SK-N-SH treated with all-trans-retinoic acid at 6 μM for 48 hours (cell line): ENCODE measurements at regions not wholly inside any gene's neighbourhood (a gene's known extent, or its start where the extent isn't known, plus 50 kb on each side); places are given as distances from the start of the nearest gene placed in this dataset.

Experiments
- ATAC-seq: fragments of 200-7000 bp; cut with Tn5 transposase; 3 replicates; pipeline ENCODE4 v1.9.1; 2020; ENCODE audit warnings: mild to moderate bottlenecking, moderate library complexity
- ARNTL ChIP-seq: fragments of 450-650 bp; formaldehyde crosslinking; IDR thresholded peaks from 2 replicates; pipeline ENCODE4 v1.5.0; 2020; ENCODE audit warnings: low read depth, mild to moderate bottlenecking, moderate library complexity, borderline replicate concordance
- BACH2 ChIP-seq: fragments of 250-450 bp; sonication (Bioruptor Pico); IDR thresholded peaks from 2 replicates; pipeline ENCODE4 v1.9.0; 2021; ENCODE audit warnings: mild to moderate bottlenecking, borderline replicate concordance
- CREB5 ChIP-seq: fragments of 250-450 bp; sonication (Bioruptor Pico); IDR thresholded peaks from 2 replicates; pipeline ENCODE4 v1.5.1; 2020; ENCODE audit warnings: low read depth, mild to moderate bottlenecking, moderate library complexity
- CSDC2 ChIP-seq: fragments of 250-450 bp; sonication (Bioruptor Pico); IDR thresholded peaks from 2 replicates; pipeline ENCODE4 v1.5.0; 2020; ENCODE audit warnings: mild to moderate bottlenecking, moderate library complexity
- ESRRG ChIP-seq: fragments of 250-450 bp; sonication (Bioruptor Pico); IDR thresholded peaks from 2 replicates; pipeline ENCODE4 v1.6.1; 2021; ENCODE audit warnings: mild to moderate bottlenecking
- GLIS3 ChIP-seq: fragments of 250-450 bp; sonication (Bioruptor Pico); IDR thresholded peaks from 2 replicates; pipeline ENCODE4 v1.5.0; 2020; ENCODE audit warnings: mild to moderate bottlenecking, moderate library complexity
- ISL1 ChIP-seq: fragments of 250-450 bp; sonication (Bioruptor Pico); IDR thresholded peaks from 2 replicates; pipeline ENCODE4 v2.1.2; 2022; ENCODE audit warnings: mild to moderate bottlenecking, moderate library complexity
- OSR1 ChIP-seq: fragments of 250-450 bp; sonication (Bioruptor Pico); IDR thresholded peaks from 2 replicates; pipeline ENCODE4 v1.8.0; 2022; ENCODE audit warnings: moderate library complexity, mild to moderate bottlenecking, inconsistent platforms
- PATZ1 ChIP-seq: fragments of 250-450 bp; sonication (Bioruptor Pico); IDR thresholded peaks from 2 replicates; pipeline ENCODE4 v1.8.0; 2020; ENCODE audit warnings: mild to moderate bottlenecking, moderate library complexity, borderline replicate concordance
- POU6F1 ChIP-seq: fragments of 250-450 bp; sonication (Bioruptor Pico); IDR thresholded peaks from 2 replicates; pipeline ENCODE4 v1.8.0; 2021; ENCODE audit warnings: low read depth, mild to moderate bottlenecking, moderate library complexity, borderline replicate concordance
- PPARA ChIP-seq: fragments of 250-450 bp; sonication (Bioruptor Pico); IDR thresholded peaks from 2 replicates; pipeline ENCODE4 v1.5.0; 2020; ENCODE audit warnings: mild to moderate bottlenecking, borderline replicate concordance
- RARB ChIP-seq: fragments of 250-450 bp; sonication (Bioruptor Pico); IDR thresholded peaks from 2 replicates; pipeline ENCODE4 v1.8.0; 2021; ENCODE audit warnings: mild to moderate bottlenecking, moderate library complexity
- SNAI2 ChIP-seq: fragments of 250-450 bp; sonication (Bioruptor Pico); IDR thresholded peaks from 2 replicates; pipeline ENCODE4 v1.5.0; 2020; ENCODE audit warnings: mild to moderate bottlenecking, moderate library complexity
- TCF4 ChIP-seq: fragments of 250-450 bp; sonication (Bioruptor Pico); IDR thresholded peaks from 2 replicates; pipeline ENCODE4 v1.8.0; 2021; ENCODE audit warnings: mild to moderate bottlenecking, moderate library complexity, borderline replicate concordance
- TOX ChIP-seq: fragments of 250-450 bp; sonication (Bioruptor Pico); IDR thresholded peaks from 2 replicates; pipeline ENCODE4 v1.8.0; 2021; ENCODE audit warnings: mild to moderate bottlenecking, moderate library complexity, borderline replicate concordance
- TSHZ2 ChIP-seq: fragments of 250-450 bp; sonication (Bioruptor Pico); IDR thresholded peaks from 2 replicates; pipeline ENCODE4 v1.5.0; 2020; ENCODE audit warnings: mild to moderate bottlenecking, moderate library complexity
- ZC3H10 ChIP-seq: fragments of 250-450 bp; sonication (Bioruptor Pico); IDR thresholded peaks from 2 replicates; pipeline ENCODE4 v1.5.1; 2021; ENCODE audit warnings: mild to moderate bottlenecking, moderate library complexity
- ZFP3 ChIP-seq: fragments of 250-450 bp; sonication (Bioruptor Pico); IDR thresholded peaks from 2 replicates; pipeline ENCODE4 v1.5.0; 2020; ENCODE audit warnings: mild to moderate bottlenecking, moderate library complexity
- ZFP30 ChIP-seq: fragments of 450-650 bp; formaldehyde crosslinking; IDR thresholded peaks from 2 replicates; pipeline ENCODE4 v1.5.0; 2022; ENCODE audit warnings: mild to moderate bottlenecking, moderate library complexity
- ZNF565 ChIP-seq: fragments of 450-650 bp; formaldehyde crosslinking; conservative IDR thresholded peaks from 2 replicates; pipeline ENCODE4 v1.5.0; 2020; ENCODE audit warnings: low read depth, mild to moderate bottlenecking, moderate library complexity
- ZNF70 ChIP-seq: fragments of 450-650 bp; formaldehyde crosslinking; IDR thresholded peaks from 2 replicates; pipeline ENCODE4 v1.5.0; 2020; ENCODE audit warnings: mild to moderate bottlenecking, moderate library complexity
- ZNF8 ChIP-seq: fragments of 450-650 bp; formaldehyde crosslinking; IDR thresholded peaks from 2 replicates; pipeline ENCODE4 v1.5.0; 2020; ENCODE audit warnings: mild to moderate bottlenecking, moderate library complexity

- no peak for ATAC-seq
- TF ChIP-seq PATZ1 (CRISPR knock-in tag): no peak
- TF ChIP-seq BACH2: no peak
- TF ChIP-seq ZNF565 (CRISPR knock-in tag): no peak
- no peak for TF ChIP-seq TSHZ2 (CRISPR knock-in tag)
- TF ChIP-seq TOX (CRISPR knock-in tag): no peak
- no peak for TF ChIP-seq ZC3H10 (CRISPR knock-in tag)
- no peak for TF ChIP-seq OSR1
- no peak for TF ChIP-seq RARB (CRISPR knock-in tag)
- no peak for TF ChIP-seq GLIS3 (CRISPR knock-in tag)
- no peak for TF ChIP-seq ISL1 (CRISPR knock-in tag)
- no peak for TF ChIP-seq ESRRG (CRISPR knock-in tag)
- no peak for TF ChIP-seq TCF4 (CRISPR knock-in tag)
- TF ChIP-seq CSDC2: no peak
- no peak for TF ChIP-seq PPARA (CRISPR knock-in tag)
- TF ChIP-seq POU6F1 (CRISPR knock-in tag): no peak
Measured at GRCh38 chr3:74456166-74456565, 158.3 kb downstream of the CNTN3 start.

- no peak for TF ChIP-seq ARNTL (CRISPR knock-in tag)
- TF ChIP-seq BACH2: no peak
- TF ChIP-seq CSDC2: no peak
- no peak for TF ChIP-seq SNAI2 (CRISPR knock-in tag)
- no peak for TF ChIP-seq ZNF565 (CRISPR knock-in tag)
- TF ChIP-seq ZFP3 (CRISPR knock-in tag): no peak
- no peak for TF ChIP-seq TOX (CRISPR knock-in tag)
- no peak for TF ChIP-seq ZNF8 (CRISPR knock-in tag)
- no peak for TF ChIP-seq ESRRG (CRISPR knock-in tag)
- TF ChIP-seq ZNF70 (CRISPR knock-in tag): no peak
- no peak for TF ChIP-seq TCF4 (CRISPR knock-in tag)
- no peak for ATAC-seq
Measured at GRCh38 chr3:74447221-74447620, 167.2 kb downstream of the CNTN3 start.

- TF ChIP-seq ZC3H10 (CRISPR knock-in tag) (no peak), PPARA (CRISPR knock-in tag) (no peak), POU6F1 (CRISPR knock-in tag) (no peak), CREB5 (CRISPR knock-in tag) (no peak), RARB (CRISPR knock-in tag) (no peak), ZNF70 (CRISPR knock-in tag) (no peak), OSR1 (no peak), ZFP30 (CRISPR knock-in tag) (no peak), ESRRG (CRISPR knock-in tag) (no peak), ZFP3 (CRISPR knock-in tag) (no peak), ZNF8 (CRISPR knock-in tag) (no peak), TCF4 (CRISPR knock-in tag) (no peak), PATZ1 (CRISPR knock-in tag) (no peak), SNAI2 (CRISPR knock-in tag) (no peak), ISL1 (CRISPR knock-in tag) (no peak)
- ATAC-seq: no peak
Measured at GRCh38 chr3:74445541-74445940, 168.9 kb downstream of the CNTN3 start.
